MM.1S (cell line): ENCODE measurements at regions not wholly inside any gene's neighbourhood (a gene's known extent, or its start where the extent isn't known, plus 50 kb on each side); places are given as distances from the start of the nearest gene placed in this dataset.

Experiments
- DNase-seq: peaks from one replicate; pipeline ENCODE4 v3.0.0-alpha.2; 2015
- H2AFZ ChIP-seq: fragments of 300-600 bp; sonication (generic); 2 replicates; pipeline ENCODE4 v1.6.0; 2016; ENCODE audit warnings: antibody characterized with exemption, low read length
- H3F3A ChIP-seq: fragments of 300-600 bp; sonication (generic); 2 replicates; pipeline ENCODE4 v1.6.1; 2016; ENCODE audit warnings: mild to moderate bottlenecking, antibody characterized with exemption, low read length, moderate library complexity, mixed read lengths; ENCODE audit not compliant: insufficient read depth
- H3K27ac ChIP-seq: fragments of 300-600 bp; sonication (generic); 2 replicates; pipeline ENCODE4 v1.5.1; 2016; ENCODE audit warnings: mild to moderate bottlenecking, low read length
- H3K27me3 ChIP-seq: fragments of 300-600 bp; sonication (generic); replicated peaks from 2 replicates; pipeline ENCODE4 v1.6.0; 2016; ENCODE audit warnings: low read length; ENCODE audit not compliant: insufficient read depth
- H3K36me3 ChIP-seq: fragments of 300-600 bp; sonication (generic); replicated peaks from 2 replicates; pipeline ENCODE4 v1.6.1; 2016; ENCODE audit warnings: mild to moderate bottlenecking, low read length, mixed read lengths; ENCODE audit not compliant: insufficient read depth
- H3K4me1 ChIP-seq: fragments of 300-600 bp; sonication (generic); 2 replicates; pipeline ENCODE4 v1.6.1; 2016; ENCODE audit warnings: low read length, mixed read lengths
- H3K4me2 ChIP-seq: fragments of 300-600 bp; sonication (generic); 2 replicates; pipeline ENCODE4 v1.6.0; 2016; ENCODE audit warnings: low read depth, low read length
- H3K4me3 ChIP-seq: fragments of 300-600 bp; sonication (generic); 2 replicates; pipeline ENCODE4 v1.5.1; 2016; ENCODE audit warnings: low read length, mixed read lengths
- H3K79me2 ChIP-seq: fragments of 300-600 bp; sonication (generic); 2 replicates; pipeline ENCODE4 v1.6.1; 2016; ENCODE audit warnings: mixed run types, low read length, mixed read lengths
- H3K9ac ChIP-seq: fragments of 300-600 bp; sonication (generic); 2 replicates; pipeline ENCODE4 v1.6.1; 2016; ENCODE audit warnings: low read length, mixed read lengths
- H3K9me2 ChIP-seq: fragments of 300-600 bp; sonication (generic); replicated peaks from 2 replicates; pipeline ENCODE4 v1.6.1; 2016; ENCODE audit warnings: mild to moderate bottlenecking, low read length, mixed read lengths; ENCODE audit not compliant: insufficient read depth
- H3K9me3 ChIP-seq: fragments of 300-600 bp; sonication (generic); replicated peaks from 2 replicates; pipeline ENCODE4 v1.6.1; 2016; ENCODE audit warnings: mild to moderate bottlenecking, low read length, mixed read lengths; ENCODE audit not compliant: insufficient read depth
- H4K20me1 ChIP-seq: fragments of 300-600 bp; sonication (generic); 2 replicates; pipeline ENCODE4 v1.6.1; 2016; ENCODE audit warnings: mild to moderate bottlenecking, low read length, moderate library complexity, mixed read lengths; ENCODE audit not compliant: insufficient read depth
- EZH2 ChIP-seq: fragments of 300-600 bp; sonication (generic); optimal IDR thresholded peaks from 2 replicates; pipeline ENCODE3; 2017; ENCODE audit warnings: low read depth, mild to moderate bottlenecking, antibody characterized with exemption, low read length, mixed read lengths
- EZH2phosphoT487 ChIP-seq: fragments of 300-600 bp; sonication (generic); IDR thresholded peaks from 2 replicates; pipeline ENCODE4 v1.6.1; 2018; ENCODE audit warnings: antibody characterized with exemption, low read length
- TF ChIP-seq, protein P1 (sequence below): fragments of 300-600 bp; sonication (generic); IDR thresholded peaks from 2 replicates; pipeline ENCODE4 v1.5.1; 2016; ENCODE audit warnings: antibody characterized with exemption, low read length, mixed read lengths

DNA sequence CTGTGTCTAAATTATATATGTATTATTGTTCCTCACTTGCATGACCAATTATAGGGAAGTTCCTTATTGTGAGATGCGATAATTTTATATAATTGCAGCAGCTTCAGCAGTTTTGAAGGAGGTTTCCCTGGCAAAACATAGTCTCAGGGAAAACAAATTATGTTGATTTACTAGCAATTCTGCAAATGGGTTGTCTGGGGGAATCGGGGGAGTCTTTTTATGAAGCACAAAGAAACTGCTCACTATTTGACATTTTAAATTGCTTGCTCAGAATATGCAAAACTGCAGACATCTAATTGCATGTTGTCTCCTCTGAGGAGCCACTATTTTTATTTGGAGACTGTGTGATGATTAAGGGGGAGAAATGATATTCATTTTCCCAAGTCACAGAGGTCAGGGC is 361.6 kb downstream of the YTHDC2 start:
- Histone ChIP-seq H3K79me2 (no peaks in the 10 kb centered on the region), H3K4me2 (no peak overlapping the region), H2AFZ (no peak overlapping the region)

DNA sequence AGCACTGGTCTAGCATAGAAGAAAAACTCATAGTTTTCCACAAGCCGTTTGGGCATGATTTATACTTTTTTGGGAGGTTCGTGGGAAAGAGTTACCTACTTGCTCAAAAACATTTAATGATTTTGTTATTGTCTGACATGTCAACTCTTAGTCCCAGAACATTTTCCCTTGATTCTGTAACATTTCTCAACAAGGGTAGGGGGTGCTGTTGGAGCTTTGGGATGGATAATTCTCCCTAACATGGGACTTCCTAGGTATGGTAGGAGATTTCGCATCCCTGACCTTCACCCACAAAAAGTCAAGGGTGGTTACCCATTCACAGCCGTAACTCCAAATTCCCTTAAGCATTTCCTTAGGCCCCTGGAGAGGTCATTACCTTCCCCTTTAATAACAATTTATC is 378.0 kb downstream of the YTHDC2 start:
- Histone ChIP-seq H3K4me2 (no peak overlapping the region), H3K9ac (no peak overlapping the region), H4K20me1 (no peaks in the 10 kb centered on the region), H2AFZ (no peak overlapping the region), H3K4me3 (no peak overlapping the region), H3K4me1 (no peaks in the 10 kb centered on the region), H3K79me2 (no peaks in the 10 kb centered on the region), H3K9me2 (no peaks in the 10 kb centered on the region), H3F3A (no peaks in the 10 kb centered on the region), H3K27ac (no peak overlapping the region), H3K27me3 (no peaks in the 10 kb centered on the region), H3K36me3 (no peaks in the 10 kb centered on the region), H3K9me3 (no peaks in the 10 kb centered on the region)
- no peak for DNase-seq
- TF ChIP-seq EZH2 (no peak), EZH2phosphoT487 (no peak)
- TF ChIP-seq, protein P1, sequence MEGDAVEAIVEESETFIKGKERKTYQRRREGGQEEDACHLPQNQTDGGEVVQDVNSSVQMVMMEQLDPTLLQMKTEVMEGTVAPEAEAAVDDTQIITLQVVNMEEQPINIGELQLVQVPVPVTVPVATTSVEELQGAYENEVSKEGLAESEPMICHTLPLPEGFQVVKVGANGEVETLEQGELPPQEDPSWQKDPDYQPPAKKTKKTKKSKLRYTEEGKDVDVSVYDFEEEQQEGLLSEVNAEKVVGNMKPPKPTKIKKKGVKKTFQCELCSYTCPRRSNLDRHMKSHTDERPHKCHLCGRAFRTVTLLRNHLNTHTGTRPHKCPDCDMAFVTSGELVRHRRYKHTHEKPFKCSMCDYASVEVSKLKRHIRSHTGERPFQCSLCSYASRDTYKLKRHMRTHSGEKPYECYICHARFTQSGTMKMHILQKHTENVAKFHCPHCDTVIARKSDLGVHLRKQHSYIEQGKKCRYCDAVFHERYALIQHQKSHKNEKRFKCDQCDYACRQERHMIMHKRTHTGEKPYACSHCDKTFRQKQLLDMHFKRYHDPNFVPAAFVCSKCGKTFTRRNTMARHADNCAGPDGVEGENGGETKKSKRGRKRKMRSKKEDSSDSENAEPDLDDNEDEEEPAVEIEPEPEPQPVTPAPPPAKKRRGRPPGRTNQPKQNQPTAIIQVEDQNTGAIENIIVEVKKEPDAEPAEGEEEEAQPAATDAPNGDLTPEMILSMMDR, result no peak

More for the DNA sequence above, 361.6 kb downstream of the YTHDC2 start:
- DNase-seq, result no peak
- no peaks in the 10 kb centered on the region for H3K4me1 ChIP-seq
- no peaks in the 10 kb centered on the region for H3K36me3 ChIP-seq
- H3K9me3 ChIP-seq, result no peaks in the 10 kb centered on the region
- no peak for TF ChIP-seq EZH2
- no peak for TF ChIP-seq EZH2phosphoT487
- TF ChIP-seq, protein P1, result no peak
- H3K27ac ChIP-seq, result no peak overlapping the region
- H3K9ac ChIP-seq, result no peak overlapping the region
- H3K27me3 ChIP-seq, result no peaks in the 10 kb centered on the region
- no peaks in the 10 kb centered on the region for H4K20me1 ChIP-seq
- H3F3A ChIP-seq, result no peaks in the 10 kb centered on the region
- H3K9me2 ChIP-seq, result no peaks in the 10 kb centered on the region
- no peak overlapping the region for H3K4me3 ChIP-seq

DNA sequence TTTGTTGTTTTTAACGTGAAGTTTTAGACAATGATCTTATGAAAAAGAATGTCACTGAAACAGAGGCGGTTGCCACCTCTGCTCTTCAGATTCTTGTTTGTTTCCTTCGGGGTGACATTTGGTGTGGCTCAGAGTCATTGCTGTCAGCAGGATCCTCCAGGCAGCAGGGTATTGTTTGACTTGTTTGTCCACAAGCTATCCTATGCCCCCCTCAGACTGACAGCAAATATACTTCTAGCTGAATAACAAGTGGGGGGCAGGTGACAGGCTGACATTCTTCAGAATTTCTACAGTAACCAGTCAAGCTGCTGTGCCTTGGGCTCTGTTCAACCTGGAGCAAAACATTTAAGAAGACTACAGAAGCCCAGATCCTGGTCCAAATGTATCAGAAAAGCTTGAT is 383.3 kb downstream of the YTHDC2 start:
- H2AFZ ChIP-seq, result no peak overlapping the region
- no peak overlapping the region for H3K4me2 ChIP-seq
- H3F3A ChIP-seq, result no peaks in the 10 kb centered on the region
- H3K27ac ChIP-seq, result no peak overlapping the region
- no peaks in the 10 kb centered on the region for H3K27me3 ChIP-seq
- H3K9me3 ChIP-seq, result no peaks in the 10 kb centered on the region
- no peak for DNase-seq
- no peak overlapping the region for H3K4me3 ChIP-seq
- no peak overlapping the region for H3K9ac ChIP-seq
- no peaks in the 10 kb centered on the region for H3K36me3 ChIP-seq
- H3K9me2 ChIP-seq, result no peaks in the 10 kb centered on the region
- no peaks in the 10 kb centered on the region for H3K4me1 ChIP-seq
- H3K79me2 ChIP-seq, result no peaks in the 10 kb centered on the region
- no peaks in the 10 kb centered on the region for H4K20me1 ChIP-seq
- TF ChIP-seq EZH2 (no peak), EZH2phosphoT487 (no peak)
- TF ChIP-seq, protein P1, result no peak
